Ectodermal cell (in vitro differentiated cells): ENCODE measurements at regions not wholly inside any gene's neighbourhood (a gene's known extent, or its start where the extent isn't known, plus 50 kb on each side); places are given as distances from the start of the nearest gene placed in this dataset.

Experiments
- H3K27ac ChIP-seq: 2 replicates; pipeline ENCODE4 v1.7.0; 2013; ENCODE audit warnings: mild to moderate bottlenecking, low read depth, low read length; ENCODE audit not compliant: insufficient read depth, poor library complexity, severe bottlenecking
- H3K27me3 ChIP-seq: 2 replicates; pipeline ENCODE4 v1.7.0; 2013; ENCODE audit warnings: mild to moderate bottlenecking, low read length; ENCODE audit not compliant: insufficient read depth, control insufficient read depth, poor library complexity, severe bottlenecking
- H3K36me3 ChIP-seq: one replicate; pipeline ENCODE4 v1.7.0; 2013; ENCODE audit warnings: low read length; ENCODE audit not compliant: control insufficient read depth, insufficient read depth
- H3K4me1 ChIP-seq: one replicate; pipeline ENCODE4 v1.7.0; 2013; ENCODE audit warnings: low read length; ENCODE audit not compliant: control insufficient read depth, insufficient read depth
- H3K4me3 ChIP-seq: 2 replicates; pipeline ENCODE4 v1.7.0; 2013; ENCODE audit warnings: low read depth, low read length, control low read depth; ENCODE audit not compliant: insufficient read depth
- H3K9me3 ChIP-seq: 2 replicates; pipeline ENCODE4 v1.7.0; 2013; ENCODE audit warnings: mild to moderate bottlenecking, low read length, moderate library complexity; ENCODE audit not compliant: control insufficient read depth
- WGBS, 2 experiments: methylation state at CpG; one replicate each; pipeline ENCODE4 v1.1.7; 2013; ENCODE audit warnings: missing lambda C conversion rate in 2 of 2; 5-methylcytosine and 5-hydroxymethylcytosine counted together

GRCh38 chr6:12419631-12420272 is 129.6 kb downstream of the EDN1 start:
- Histone ChIP-seq H3K4me3 (no peak overlapping the region), H3K36me3 (no peaks in the 10 kb centered on the region), H3K27me3 (no peaks in the 10 kb centered on the region), H3K9me3 (no peaks in the 10 kb centered on the region), H3K27ac (no peak overlapping the region), H3K4me1 (peaks cover 12% of the 10 kb centered on the region)
- 63% methylated on average over 3 of the region's 3 CpGs for WGBS, 2 experiments

GRCh38 chr6:12420626-12421025 is 130.5 kb downstream of the EDN1 start:
- no peak overlapping the region for H3K4me3 ChIP-seq
- H3K4me1 ChIP-seq: peaks cover 12% of the 10 kb centered on the region
- H3K36me3 ChIP-seq: no peaks in the 10 kb centered on the region
- H3K9me3 ChIP-seq: no peaks in the 10 kb centered on the region
- H3K27ac ChIP-seq: no peak overlapping the region
- WGBS, 2 experiments: 64 to 71% methylated on average over 4 of the region's 5 CpGs
- no peaks in the 10 kb centered on the region for H3K27me3 ChIP-seq

- Histone ChIP-seq H3K4me3 (no peak overlapping the region), H3K9me3 (no peaks in the 10 kb centered on the region), H3K27me3 (no peaks in the 10 kb centered on the region), H3K36me3 (no peaks in the 10 kb centered on the region), H3K4me1 (peaks cover 18% of the 10 kb centered on the region), H3K27ac (no peak overlapping the region)
- 91 to 93% methylated on average over 1 of the region's 1 CpG for WGBS, 2 experiments
Measured at GRCh38 chr6:12421596-12421995, 131.4 kb downstream of the EDN1 start.

- no peak overlapping the region for H3K4me3 ChIP-seq
- H3K27ac ChIP-seq: no peak overlapping the region
- H3K27me3 ChIP-seq: no peaks in the 10 kb centered on the region
- no peaks in the 10 kb centered on the region for H3K9me3 ChIP-seq
- H3K36me3 ChIP-seq: no peaks in the 10 kb centered on the region
- 92 to 95% methylated on average over 8 of the region's 8 CpGs for WGBS, 2 experiments
- H3K4me1 ChIP-seq: peaks cover 31% of the 10 kb centered on the region
Measured at GRCh38 chr6:12422848-12423247, 132.7 kb downstream of the EDN1 start.

DNA sequence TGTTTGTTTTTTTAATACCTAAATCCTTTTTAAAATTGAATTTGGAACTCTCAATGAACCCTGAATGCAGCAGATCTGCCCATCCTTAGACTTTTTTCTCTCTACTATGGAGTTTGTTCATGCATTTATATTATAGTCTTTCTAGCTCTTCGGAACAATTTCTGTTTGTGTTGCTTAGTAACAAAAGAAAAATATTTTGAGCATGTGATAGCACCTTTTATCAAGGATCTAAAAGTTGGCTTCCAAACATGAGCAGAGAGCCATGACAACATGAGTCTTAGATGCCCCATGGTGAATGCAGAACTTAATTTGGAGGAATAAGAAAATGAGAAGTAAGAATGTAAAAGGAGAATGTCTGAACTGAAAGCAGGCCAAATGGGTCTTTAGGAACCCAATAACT is 133.7 kb downstream of the EDN1 start:
- WGBS, 2 experiments: 94 to 100% methylated on average over 1 of the region's 1 CpG
- H3K27me3 ChIP-seq: no peaks in the 10 kb centered on the region
- H3K36me3 ChIP-seq: no peaks in the 10 kb centered on the region
- no peak overlapping the region for H3K4me3 ChIP-seq
- peaks cover 31% of the 10 kb centered on the region for H3K4me1 ChIP-seq
- no peaks in the 10 kb centered on the region for H3K9me3 ChIP-seq
- no peak overlapping the region for H3K27ac ChIP-seq

GRCh38 chr6:12426121-12426520 is 136.0 kb downstream of the EDN1 start:
- Histone ChIP-seq H3K27ac (no peak overlapping the region), H3K4me3 (no peak overlapping the region), H3K9me3 (no peaks in the 10 kb centered on the region), H3K27me3 (no peaks in the 10 kb centered on the region), H3K4me1 (peaks cover 31% of the 10 kb centered on the region), H3K36me3 (no peaks in the 10 kb centered on the region)
- WGBS, 2 experiments: 80 to 91% methylated on average over 4 of the region's 4 CpGs

- WGBS, 2 experiments: 19 to 21% methylated on average over 1 of the region's 3 CpGs
- H3K9me3 ChIP-seq: peaks cover 4% of the 10 kb centered on the region
- H3K27me3 ChIP-seq: no peaks in the 10 kb centered on the region
- H3K36me3 ChIP-seq: no peaks in the 10 kb centered on the region
- H3K4me3 ChIP-seq: no peak overlapping the region
- H3K4me1 ChIP-seq: peaks cover 19% of the 10 kb centered on the region
- H3K27ac ChIP-seq: no peak overlapping the region
Measured at GRCh38 chr6:12431023-12431422, 140.9 kb downstream of the EDN1 start.

GRCh38 chr6:12436224-12436623 is 146.1 kb downstream of the EDN1 start:
- no peaks in the 10 kb centered on the region for H3K4me1 ChIP-seq
- H3K9me3 ChIP-seq: peaks cover 4% of the 10 kb centered on the region
- no peak overlapping the region for H3K4me3 ChIP-seq
- 51 to 84% methylated on average over 3 of the region's 3 CpGs for whole genome bisulfite sequencing, 2 experiments
- no peaks in the 10 kb centered on the region for H3K27me3 ChIP-seq
- H3K36me3 ChIP-seq: no peaks in the 10 kb centered on the region
- no peak overlapping the region for H3K27ac ChIP-seq

DNA sequence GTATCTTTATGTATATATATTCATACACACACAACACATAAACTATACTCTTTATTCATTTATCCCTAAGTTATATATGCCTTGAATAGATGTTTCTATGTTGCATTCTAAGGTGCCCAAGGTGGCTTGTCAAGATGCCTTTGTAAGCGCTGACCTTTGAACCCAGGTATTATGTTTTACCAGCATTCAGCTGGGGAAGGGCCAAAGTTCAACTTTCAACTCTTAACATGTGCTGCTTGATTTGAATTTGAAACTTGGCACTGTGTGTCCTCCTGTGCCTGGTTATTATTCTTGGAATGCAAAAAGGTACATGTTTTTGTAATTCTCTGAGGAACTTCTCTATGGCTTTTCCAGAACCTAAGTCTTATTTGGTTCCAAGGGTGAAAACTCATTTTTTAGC is 146.5 kb downstream of the EDN1 start:
- 45 to 50% methylated on average over 1 of the region's 1 CpG for WGBS, 2 experiments
- Histone ChIP-seq H3K27me3 (no peaks in the 10 kb centered on the region), H3K27ac (no peak overlapping the region), H3K9me3 (peaks cover 4% of the 10 kb centered on the region), H3K4me3 (no peak overlapping the region), H3K36me3 (no peaks in the 10 kb centered on the region), H3K4me1 (no peaks in the 10 kb centered on the region)

DNA sequence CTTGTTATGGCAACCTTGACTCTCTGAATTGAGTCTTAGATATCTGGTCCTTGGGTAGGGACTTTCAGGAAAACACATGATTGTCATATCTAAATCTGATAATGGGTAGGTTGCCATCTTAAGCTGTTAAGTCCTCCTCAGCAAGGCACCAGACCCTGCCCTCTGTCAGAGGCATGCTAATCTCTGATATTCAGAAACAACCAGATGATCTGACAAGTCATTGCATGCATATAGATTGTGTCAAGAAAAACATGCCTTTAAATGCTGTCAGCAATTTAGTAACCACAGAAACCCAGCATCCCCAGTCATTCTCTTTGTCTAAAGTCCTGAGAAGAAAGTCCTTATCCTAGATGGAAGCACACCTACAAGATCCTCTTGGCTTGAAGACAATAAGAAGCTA is 149.1 kb downstream of the EDN1 start:
- Histone ChIP-seq H3K4me1 (no peaks in the 10 kb centered on the region), H3K27me3 (no peaks in the 10 kb centered on the region), H3K36me3 (no peaks in the 10 kb centered on the region), H3K27ac (no peak overlapping the region), H3K4me3 (no peak overlapping the region), H3K9me3 (no peaks in the 10 kb centered on the region)

- H3K27ac ChIP-seq: no peak overlapping the region
- H3K36me3 ChIP-seq: no peaks in the 10 kb centered on the region
- 71 to 97% methylated on average over 2 to 3 of the region's 3 CpGs for WGBS, 2 experiments
- H3K27me3 ChIP-seq: no peaks in the 10 kb centered on the region
- H3K4me1 ChIP-seq: no peaks in the 10 kb centered on the region
- no peaks in the 10 kb centered on the region for H3K9me3 ChIP-seq
- no peak overlapping the region for H3K4me3 ChIP-seq
Measured at GRCh38 chr6:12440981-12441380, 150.8 kb downstream of the EDN1 start.
